ENCODE measurements at regions not wholly inside any gene's neighbourhood (a gene's known extent, or its start where the extent isn't known, plus 50 kb on each side); places are given as distances from the start of the nearest gene placed in this dataset.

GRCh38 chr9:26606756-26607155, 285.8 kb downstream of the CAAP1 start:
- intact Hi-C loops (cut with DNase I) = no loop called here
- no peak for ATAC-seq

GRCh38 chr9:26605367-26605766, 287.2 kb downstream of the CAAP1 start:
- ATAC-seq = no peak
- no peak for DNase-seq (ENCODE audit: missing footprints)
- intact Hi-C loops (cut with DNase I) = no loop called here

More at GRCh38 chr9:26606756-26607155, 285.8 kb downstream of the CAAP1 start:
- DNase-seq (ENCODE audit: missing footprints) = no peak

GRCh38 chr9:26604076-26604662, 288.4 kb downstream of the CAAP1 start:
- DNase-seq (ENCODE audit: missing footprints) = no peak
- intact Hi-C loops (cut with DNase I) = no loop called here
- no peak for ATAC-seq

- intact Hi-C loops (cut with DNase I) = no loop called here
- DNase-seq (ENCODE audit: missing footprints) = no peak
- ATAC-seq = no peak
Observed at GRCh38 chr9:26603617-26604016, 289.0 kb downstream of the CAAP1 start.

GRCh38 chr9:26597542-26598149, 295.0 kb downstream of the CAAP1 start:
- intact Hi-C loops (cut with DNase I) = no loop called here
- no peak for ATAC-seq
- DNase-seq (ENCODE audit: missing footprints) = no peak

GRCh38 chr9:26579056-26579455, 313.5 kb downstream of the CAAP1 start:
- intact Hi-C loops (cut with DNase I) = no loop called here
- ATAC-seq = no peak
- DNase-seq (ENCODE audit: missing footprints) = no peak

- DNase-seq (ENCODE audit: missing footprints) = no peak
- ATAC-seq = no peak
- intact Hi-C loops (cut with DNase I) = no loop called here
Observed at GRCh38 chr9:26574898-26575440, 317.6 kb downstream of the CAAP1 start.

- ATAC-seq = no peak
- DNase-seq (ENCODE audit: missing footprints) = no peak
- intact Hi-C loops (cut with DNase I) = no loop called here
Observed at GRCh38 chr9:26574256-26574655, 318.3 kb downstream of the CAAP1 start.

GRCh38 chr9:26567976-26568375, 324.6 kb downstream of the CAAP1 start:
- no peak for DNase-seq (ENCODE audit: missing footprints)
- no peak for ATAC-seq
- intact Hi-C loops (cut with DNase I) = no loop called here

GRCh38 chr9:26566141-26566540, 326.5 kb downstream of the CAAP1 start:
- intact Hi-C loops (cut with DNase I) = no loop called here
- DNase-seq (ENCODE audit: missing footprints) = no peak
- ATAC-seq = no peak

- ATAC-seq (no peak), DNase-seq (ENCODE audit: missing footprints) (no peak)
- intact Hi-C loops (cut with DNase I) = no loop called here
Observed at GRCh38 chr9:26565118-26565517, 327.5 kb downstream of the CAAP1 start.

- intact Hi-C loops (cut with DNase I) = no loop called here
- DNase-seq (ENCODE audit: missing footprints) = no peak
- ATAC-seq = no peak
Observed at GRCh38 chr9:26562338-26562737, 330.3 kb downstream of the CAAP1 start.

- intact Hi-C loops (cut with DNase I) = no loop called here
- DNase-seq (ENCODE audit: missing footprints) = no peak
- no peak for ATAC-seq
Observed at GRCh38 chr9:26561928-26562327, 330.7 kb downstream of the CAAP1 start.

- intact Hi-C loops (cut with DNase I) = no loop called here
- no peak for ATAC-seq
- no peak for DNase-seq (ENCODE audit: missing footprints)
Observed at GRCh38 chr9:26559506-26559905, 333.1 kb downstream of the CAAP1 start.

GRCh38 chr9:26551971-26552370, 340.6 kb downstream of the CAAP1 start:
- no peak for ATAC-seq
- DNase-seq (ENCODE audit: missing footprints) = no peak
- intact Hi-C loops (cut with DNase I) = no loop called here

GRCh38 chr9:26551451-26551850, 341.2 kb downstream of the CAAP1 start:
- DNase-seq (ENCODE audit: missing footprints) = no peak
- ATAC-seq = no peak
- intact Hi-C loops (cut with DNase I) = no loop called here

GRCh38 chr9:26548781-26549290, 343.8 kb downstream of the CAAP1 start:
- DNase-seq (ENCODE audit: missing footprints) (no peak), ATAC-seq (no peak)
- intact Hi-C loops (cut with DNase I) = no loop called here

GRCh38 chr9:26539867-26540493, 352.6 kb downstream of the CAAP1 start:
- DNase-seq (ENCODE audit: missing footprints) = no peak
- ATAC-seq = no peak
- intact Hi-C loops (cut with DNase I) = no loop called here

- no peak for DNase-seq (ENCODE audit: missing footprints)
Observed at GRCh38 chr9:26537211-26537610, 355.4 kb downstream of the CAAP1 start.

GRCh38 chr9:26535151-26535550, 357.5 kb downstream of the CAAP1 start:
- ATAC-seq (no peak), DNase-seq (ENCODE audit: missing footprints) (no peak)
- intact Hi-C loops (cut with DNase I) = no loop called here

More at GRCh38 chr9:26537211-26537610, 355.4 kb downstream of the CAAP1 start:
- intact Hi-C loops (cut with DNase I) = no loop called here
- ATAC-seq = no peak

Data from Right ventricle myocardium inferior (tissue), 1 donor.